Glutamatergic neuron (in vitro differentiated cells): ENCODE measurements at regions not wholly inside any gene's neighbourhood (a gene's known extent, or its start where the extent isn't known, plus 50 kb on each side); places are given as distances from the start of the nearest gene placed in this dataset.

Experiments used
- DNase-seq: peaks from one replicate; pipeline ENCODE4 v3.0.0; 2022
- H3K27ac Mint-ChIP-seq: one replicate; pipeline ENCODE4 v1.8.0; 2020; ENCODE audit warnings: mild to moderate bottlenecking, mixed read lengths, inconsistent platforms; ENCODE audit not compliant: unreplicated experiment
- H3K27me3 Mint-ChIP-seq: one replicate; pipeline ENCODE4 v1.8.0; 2020; ENCODE audit warnings: mild to moderate bottlenecking, moderate library complexity, mixed read lengths, inconsistent platforms; ENCODE audit not compliant: unreplicated experiment
- H3K36me3 Mint-ChIP-seq: one replicate; pipeline ENCODE4 v1.8.0; 2020; ENCODE audit warnings: mild to moderate bottlenecking, mixed read lengths, inconsistent platforms; ENCODE audit not compliant: unreplicated experiment
- H3K4me1 Mint-ChIP-seq: one replicate; pipeline ENCODE4 v1.8.0; 2020; ENCODE audit warnings: mild to moderate bottlenecking, low read depth, mixed read lengths, inconsistent platforms; ENCODE audit not compliant: unreplicated experiment
- H3K4me3 Mint-ChIP-seq: one replicate; pipeline ENCODE4 v1.8.0; 2020; ENCODE audit warnings: mild to moderate bottlenecking, mixed read lengths, inconsistent platforms; ENCODE audit not compliant: unreplicated experiment
- H3K9me3 Mint-ChIP-seq: one replicate; pipeline ENCODE4 v1.8.0; 2020; ENCODE audit warnings: mild to moderate bottlenecking, moderate library complexity, mixed read lengths, inconsistent platforms; ENCODE audit not compliant: unreplicated experiment
- CTCF ChIP-seq: fragments of 200-600 bp; sonication (generic); IDR thresholded peaks from one replicate; pipeline ENCODE4 v1.5.0; 2021; ENCODE audit not compliant: partially characterized antibody, unreplicated experiment

DNA sequence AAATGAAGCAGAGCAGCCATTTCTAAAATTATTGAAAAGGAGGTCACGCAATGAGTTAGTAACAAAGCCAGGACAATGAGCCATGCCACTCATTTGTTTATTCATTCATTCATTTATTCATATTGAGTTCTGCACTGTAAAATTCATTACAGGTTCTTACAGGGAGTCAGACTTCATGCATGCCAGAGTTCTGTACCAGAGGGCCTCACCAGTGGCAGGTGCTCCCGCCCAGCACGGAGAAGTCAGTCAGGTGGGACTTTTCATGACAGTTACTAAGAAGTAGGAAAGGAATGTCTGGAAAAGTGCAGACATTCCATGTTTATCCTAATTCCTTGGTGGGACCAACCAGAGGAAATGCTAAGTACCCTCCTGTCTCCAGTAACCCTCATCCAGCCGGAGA, 217.5 kb upstream of the BLID start:
- H3K36me3 Mint-ChIP-seq: no peaks in the 10 kb centered on the region
- H3K4me3 Mint-ChIP-seq: no peak overlapping the region
- H3K4me1 Mint-ChIP-seq: no peaks in the 10 kb centered on the region
- H3K9me3 Mint-ChIP-seq: no peaks in the 10 kb centered on the region
- peaks cover 4% of the 10 kb centered on the region for H3K27me3 Mint-ChIP-seq
- DNase-seq: no peak
- H3K27ac Mint-ChIP-seq: no peak overlapping the region
- TF ChIP-seq CTCF: no peak

DNA sequence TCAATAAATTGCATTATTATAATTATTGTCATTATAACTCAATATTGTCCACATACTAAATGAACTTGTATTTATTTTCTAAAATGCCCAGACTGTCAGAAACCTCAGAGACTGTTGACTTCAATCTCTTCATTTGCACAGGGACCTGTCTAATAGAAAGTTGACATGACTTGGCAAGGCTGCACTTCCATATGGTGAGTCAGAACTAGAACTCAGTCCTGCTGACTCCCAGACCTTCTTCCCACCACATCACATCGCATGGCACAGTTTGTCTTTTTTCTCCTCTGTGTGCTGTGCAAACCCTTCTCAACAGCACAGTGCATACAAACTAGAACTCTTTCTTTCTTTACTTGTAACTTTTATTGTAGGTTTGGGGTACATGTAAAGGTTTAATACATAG, 215.1 kb upstream of the BLID start:
- H3K4me3 Mint-ChIP-seq: no peak overlapping the region
- no peaks in the 10 kb centered on the region for H3K4me1 Mint-ChIP-seq
- H3K27me3 Mint-ChIP-seq: peaks cover 4% of the 10 kb centered on the region

GRCh38 chr11:122330279-122330965, 214.4 kb upstream of the BLID start:
- Mint-ChIP-seq H3K9me3 (no peaks in the 10 kb centered on the region), H3K4me3 (no peak overlapping the region), H3K36me3 (no peaks in the 10 kb centered on the region), H3K27me3 (peaks cover 4% of the 10 kb centered on the region), H3K4me1 (no peaks in the 10 kb centered on the region), H3K27ac (no peak overlapping the region)
- TF ChIP-seq CTCF: no peak
- no peak for DNase-seq

More for the DNA sequence above, 215.1 kb upstream of the BLID start:
- H3K36me3 Mint-ChIP-seq: no peaks in the 10 kb centered on the region
- TF ChIP-seq CTCF: no peak
- H3K9me3 Mint-ChIP-seq: no peaks in the 10 kb centered on the region
- no peak for DNase-seq
- no peak overlapping the region for H3K27ac Mint-ChIP-seq

GRCh38 chr11:122327528-122327927, 211.5 kb upstream of the BLID start:
- no peak for DNase-seq
- Mint-ChIP-seq H3K27me3 (peaks cover 4% of the 10 kb centered on the region), H3K4me3 (no peak overlapping the region), H3K4me1 (no peaks in the 10 kb centered on the region), H3K9me3 (no peaks in the 10 kb centered on the region), H3K27ac (no peak overlapping the region), H3K36me3 (no peaks in the 10 kb centered on the region)
- no peak for TF ChIP-seq CTCF

DNA sequence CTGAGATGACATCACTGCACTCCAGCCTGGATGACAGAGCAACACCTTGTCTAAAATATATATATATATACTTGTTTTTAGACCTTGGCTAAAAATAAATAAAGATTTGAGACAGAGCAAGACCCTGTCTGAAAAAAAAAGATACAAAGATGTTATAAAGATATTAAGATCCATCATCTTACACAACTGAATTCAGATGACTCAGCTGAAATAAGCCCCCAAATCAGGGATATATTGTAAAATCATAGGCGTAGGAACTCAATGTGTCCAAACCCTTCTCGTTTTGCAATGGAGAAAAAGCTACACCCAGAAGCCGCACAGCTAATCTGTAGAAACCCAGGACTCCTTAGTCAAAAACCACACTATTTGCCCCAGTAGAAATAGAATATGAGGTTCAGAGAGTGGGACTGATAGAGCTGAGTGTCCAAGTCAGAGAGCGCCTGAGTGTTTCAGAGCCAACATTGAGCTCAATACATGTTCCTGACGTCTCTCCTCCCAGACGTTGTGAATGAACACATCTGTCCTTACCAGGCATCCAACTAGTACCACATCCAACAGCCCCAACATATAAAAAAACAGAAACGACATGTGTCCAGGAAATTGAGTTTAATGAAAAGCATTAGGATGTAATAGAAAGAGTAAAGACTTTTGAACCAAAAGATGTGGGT, 207.9 kb upstream of the BLID start:
- H3K27ac Mint-ChIP-seq: no peak overlapping the region
- no peak for TF ChIP-seq CTCF
- no peaks in the 10 kb centered on the region for H3K27me3 Mint-ChIP-seq

More for the DNA sequence above, 207.9 kb upstream of the BLID start:
- Mint-ChIP-seq H3K4me3 (no peak overlapping the region), H3K9me3 (no peaks in the 10 kb centered on the region), H3K4me1 (no peaks in the 10 kb centered on the region), H3K36me3 (no peaks in the 10 kb centered on the region)
- no peak for DNase-seq
